ENCODE measurements at regions not wholly inside any gene's neighbourhood (a gene's known extent, or its start where the extent isn't known, plus 50 kb on each side); places are given as distances from the start of the nearest gene placed in this dataset.

DNA sequence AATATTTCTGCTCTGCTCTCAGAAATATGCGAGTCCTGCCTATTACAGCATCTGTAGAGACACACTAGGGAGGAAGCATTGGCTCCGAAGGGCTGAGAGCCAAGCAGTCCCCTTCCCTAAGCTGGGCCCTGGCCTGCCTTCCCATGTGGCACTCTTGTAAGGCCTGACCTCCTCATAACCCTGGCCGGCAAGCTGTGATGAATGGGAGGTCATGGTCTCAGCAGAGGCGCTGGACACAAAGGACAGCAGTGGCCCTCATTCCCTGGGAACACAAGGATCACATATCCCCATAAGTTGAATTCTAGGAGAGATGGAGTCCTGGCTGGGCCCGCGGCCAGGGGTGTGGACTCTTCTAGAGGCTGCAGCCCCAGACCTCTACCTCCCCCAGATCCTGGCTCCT lies 483.3 kb downstream of the ZNF536 start:
- TF ChIP-seq CTCF (conservative IDR thresholded peaks at IDR 0.05; ENCODE audit: low read depth in 2 of 2) (no peak), EZH2 (IDR thresholded peaks at IDR 0.05; ENCODE audit: low read depth, unreplicated experiment) (no peak), POLR2AphosphoS5 (IDR thresholded peaks at IDR 0.05; ENCODE audit: low read depth) (no peak), ETS1 (IDR thresholded peaks at IDR 0.05) (no peak), ZNF462 (CRISPR knock-in tag; IDR thresholded peaks at IDR 0.05) (no peak), CREB1 (CRISPR knock-in tag; IDR thresholded peaks at IDR 0.05; ENCODE audit: low read depth) (no peak), EZH2phosphoT487 (IDR thresholded peaks at IDR 0.05; ENCODE audit: unreplicated experiment) (no peak), NANOG (IDR thresholded peaks at IDR 0.05; ENCODE audit: borderline replicate concordance) (no peak), STAT1 (IDR thresholded peaks at IDR 0.05; ENCODE audit: unreplicated experiment) (no peak), JUNB (IDR thresholded peaks at IDR 0.05; ENCODE audit: unreplicated experiment) (no peak), ZNF331 (CRISPR knock-in tag; IDR thresholded peaks at IDR 0.05; ENCODE audit: low read depth) (no peak)
- TF ChIP-seq, protein P1, sequence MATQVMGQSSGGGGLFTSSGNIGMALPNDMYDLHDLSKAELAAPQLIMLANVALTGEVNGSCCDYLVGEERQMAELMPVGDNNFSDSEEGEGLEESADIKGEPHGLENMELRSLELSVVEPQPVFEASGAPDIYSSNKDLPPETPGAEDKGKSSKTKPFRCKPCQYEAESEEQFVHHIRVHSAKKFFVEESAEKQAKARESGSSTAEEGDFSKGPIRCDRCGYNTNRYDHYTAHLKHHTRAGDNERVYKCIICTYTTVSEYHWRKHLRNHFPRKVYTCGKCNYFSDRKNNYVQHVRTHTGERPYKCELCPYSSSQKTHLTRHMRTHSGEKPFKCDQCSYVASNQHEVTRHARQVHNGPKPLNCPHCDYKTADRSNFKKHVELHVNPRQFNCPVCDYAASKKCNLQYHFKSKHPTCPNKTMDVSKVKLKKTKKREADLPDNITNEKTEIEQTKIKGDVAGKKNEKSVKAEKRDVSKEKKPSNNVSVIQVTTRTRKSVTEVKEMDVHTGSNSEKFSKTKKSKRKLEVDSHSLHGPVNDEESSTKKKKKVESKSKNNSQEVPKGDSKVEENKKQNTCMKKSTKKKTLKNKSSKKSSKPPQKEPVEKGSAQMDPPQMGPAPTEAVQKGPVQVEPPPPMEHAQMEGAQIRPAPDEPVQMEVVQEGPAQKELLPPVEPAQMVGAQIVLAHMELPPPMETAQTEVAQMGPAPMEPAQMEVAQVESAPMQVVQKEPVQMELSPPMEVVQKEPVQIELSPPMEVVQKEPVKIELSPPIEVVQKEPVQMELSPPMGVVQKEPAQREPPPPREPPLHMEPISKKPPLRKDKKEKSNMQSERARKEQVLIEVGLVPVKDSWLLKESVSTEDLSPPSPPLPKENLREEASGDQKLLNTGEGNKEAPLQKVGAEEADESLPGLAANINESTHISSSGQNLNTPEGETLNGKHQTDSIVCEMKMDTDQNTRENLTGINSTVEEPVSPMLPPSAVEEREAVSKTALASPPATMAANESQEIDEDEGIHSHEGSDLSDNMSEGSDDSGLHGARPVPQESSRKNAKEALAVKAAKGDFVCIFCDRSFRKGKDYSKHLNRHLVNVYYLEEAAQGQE (IDR thresholded peaks at IDR 0.05; ENCODE audit: unreplicated experiment), result no peak
